COLO668 (cell line): ENCODE measurements at regions not wholly inside any gene's neighbourhood (a gene's known extent, or its start where the extent isn't known, plus 50 kb on each side); places are given as distances from the start of the nearest gene placed in this dataset.

Source experiments
- DNase-seq: peaks from one replicate; lab custom pipeline; 2025; ENCODE audit not compliant: unreplicated experiment; lab: John Stamatoyannopoulos, UW

GRCh38 chr2:239479471-239479870 is 78.7 kb upstream of the HDAC4 start:
- DNase-seq = no peak

GRCh38 chr2:239477591-239477990 is 76.8 kb upstream of the HDAC4 start:
- DNase-seq = no peak

DNA sequence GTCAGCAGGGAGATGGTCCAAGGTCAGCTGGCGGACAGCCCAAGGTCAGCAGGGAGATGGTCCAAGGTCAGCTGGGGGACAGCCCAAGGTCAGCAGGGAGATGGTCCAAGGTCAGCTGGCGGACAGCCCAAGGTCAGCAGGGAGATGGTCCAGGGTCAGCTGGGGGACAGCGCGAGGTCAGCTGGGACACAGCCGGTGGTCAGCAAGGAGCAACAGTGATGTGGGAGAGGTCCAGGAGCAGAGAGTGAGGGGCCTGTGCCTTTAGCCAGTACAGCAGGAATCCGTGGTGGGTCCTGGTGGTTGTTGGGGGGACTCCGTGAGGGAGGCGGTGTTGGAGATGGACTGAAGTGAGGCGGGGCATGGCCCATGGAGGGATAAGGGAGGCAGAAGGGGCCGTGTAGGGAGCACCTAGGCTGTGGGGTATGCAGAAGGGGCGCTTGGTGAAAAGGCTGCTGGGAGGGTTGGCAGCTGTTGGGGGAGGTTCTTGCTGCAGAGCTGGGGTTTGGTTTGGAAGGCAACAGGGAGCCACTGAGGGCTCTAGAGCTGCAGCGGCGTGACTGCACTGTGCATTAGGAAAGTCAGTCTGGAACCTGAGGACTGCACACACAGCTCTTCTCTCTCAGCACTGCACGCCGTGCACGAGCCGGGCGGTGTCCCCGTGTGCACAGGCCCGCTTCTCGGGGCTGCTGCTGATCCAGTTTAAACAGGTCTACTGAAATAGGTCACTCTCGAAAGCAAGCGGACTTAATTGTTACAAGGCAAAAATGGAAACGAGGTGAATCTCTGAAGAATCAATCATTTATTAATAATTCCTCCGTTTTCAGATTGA is 76.2 kb upstream of the HDAC4 start:
- DNase-seq = no peak

DNA sequence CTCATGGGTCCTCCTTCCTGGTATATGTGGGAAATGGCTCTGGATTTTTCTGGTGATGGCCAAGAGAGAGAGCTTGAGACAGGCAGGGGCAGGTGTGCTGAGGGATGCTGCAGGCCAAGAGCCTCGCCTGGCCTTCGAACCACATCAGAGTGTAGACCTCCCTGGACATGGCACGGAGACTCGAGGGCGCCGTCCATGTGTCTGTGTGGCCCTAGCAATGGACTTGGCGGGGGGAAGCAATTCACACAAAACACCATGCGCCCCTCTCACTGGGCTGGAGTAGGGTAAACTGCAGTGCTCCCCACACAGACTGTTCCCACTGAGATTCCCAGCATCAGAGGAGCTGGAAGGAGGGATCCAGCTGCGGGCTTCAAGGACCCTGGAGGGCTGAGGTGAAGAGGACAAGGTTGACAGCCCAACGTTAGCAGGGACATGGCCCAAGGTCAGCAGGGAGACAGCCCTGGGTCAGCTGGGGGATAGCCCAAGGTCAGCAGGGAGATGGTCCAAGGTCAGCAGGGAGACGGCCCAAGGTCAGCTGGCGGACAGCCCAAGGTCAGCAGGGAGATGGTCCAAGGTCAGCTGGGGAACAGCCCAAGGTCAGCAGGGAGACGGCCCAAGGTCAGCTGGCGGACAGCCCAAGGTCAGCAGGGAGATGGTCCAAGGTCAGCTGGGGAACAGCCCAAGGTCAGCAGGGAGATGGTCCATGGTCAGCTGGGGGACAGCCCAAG is 75.4 kb upstream of the HDAC4 start:
- DNase-seq = no peak

DNA sequence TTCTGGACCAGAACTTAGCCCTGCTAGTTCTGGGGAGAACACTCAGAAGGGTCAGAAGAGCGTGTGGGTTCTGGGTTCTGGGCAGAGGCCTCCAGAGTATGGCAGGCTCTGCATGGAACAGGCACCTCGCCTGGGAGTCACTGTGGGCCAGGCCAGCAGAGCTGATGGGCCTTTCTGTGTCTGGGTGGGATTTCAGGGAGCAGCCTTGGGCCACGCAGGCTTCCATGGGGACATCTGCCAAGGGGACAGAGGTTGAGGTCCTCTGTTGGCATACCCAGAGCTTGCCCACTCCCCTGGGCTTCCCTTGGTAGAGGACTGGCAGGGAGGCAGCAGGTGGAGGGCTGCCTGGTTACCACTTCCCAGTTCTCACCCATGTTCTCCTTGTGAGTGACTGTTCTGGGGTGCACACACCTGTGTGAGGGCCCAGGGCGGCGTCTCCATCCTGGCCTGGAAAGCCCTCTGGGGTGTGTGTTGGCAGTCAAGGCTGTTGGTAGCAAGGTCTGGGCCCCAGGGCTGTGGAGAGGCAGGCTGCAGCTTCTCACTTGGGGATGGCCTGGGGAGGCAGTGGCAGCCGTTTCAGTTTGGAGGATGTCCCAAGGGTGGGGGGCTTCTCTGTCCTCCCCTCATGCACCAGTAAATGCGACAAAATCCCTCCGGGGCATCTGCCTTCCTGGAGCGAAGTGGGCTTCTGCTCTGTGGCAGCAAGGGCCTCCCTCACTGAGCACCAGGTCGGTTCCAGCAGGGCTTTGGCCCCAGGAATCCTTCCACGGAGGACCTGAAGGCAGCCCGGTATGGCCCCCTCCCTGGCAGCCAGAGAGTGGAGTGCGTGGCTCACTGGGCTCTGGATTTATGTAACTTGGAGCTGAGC is 74.6 kb upstream of the HDAC4 start:
- no peak for DNase-seq

- no peak for DNase-seq
Measured at GRCh38 chr2:239473211-239473805, 72.5 kb upstream of the HDAC4 start.

DNA sequence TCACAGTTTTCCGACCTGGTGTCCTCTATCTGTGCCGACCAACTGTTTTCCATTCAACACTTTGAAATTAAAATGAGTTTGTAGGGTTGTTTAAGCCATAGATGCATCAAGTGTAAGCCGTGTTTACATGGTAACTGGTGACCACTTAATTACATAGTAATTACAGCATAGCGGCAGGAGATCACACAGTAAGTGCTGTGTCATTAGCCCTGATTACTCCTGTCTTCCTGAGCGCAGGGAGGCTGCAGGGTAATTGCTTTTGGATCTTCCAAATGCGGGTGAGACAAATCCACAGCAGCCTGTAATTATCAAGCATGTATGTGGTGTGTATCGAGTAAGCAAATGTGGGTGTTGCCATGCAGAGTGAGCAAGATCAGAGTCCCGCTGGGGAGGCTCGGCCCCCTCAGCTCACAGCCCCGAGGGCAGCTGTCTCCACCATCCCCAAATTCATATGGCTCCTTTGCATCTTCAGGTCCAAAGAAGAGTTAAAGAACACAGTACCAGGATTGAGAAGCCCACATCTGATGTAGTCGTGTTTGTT is 71.5 kb upstream of the HDAC4 start:
- no peak for DNase-seq

- no peak for DNase-seq
Measured at GRCh38 chr2:239471011-239471792, 70.4 kb upstream of the HDAC4 start.

- DNase-seq = no peak
Measured at GRCh38 chr2:239470151-239470900, 69.5 kb upstream of the HDAC4 start.

- DNase-seq = no peak
Measured at GRCh38 chr2:239469106-239469960, 68.5 kb upstream of the HDAC4 start.

GRCh38 chr2:239468491-239469105 is 67.8 kb upstream of the HDAC4 start:
- no peak for DNase-seq

DNA sequence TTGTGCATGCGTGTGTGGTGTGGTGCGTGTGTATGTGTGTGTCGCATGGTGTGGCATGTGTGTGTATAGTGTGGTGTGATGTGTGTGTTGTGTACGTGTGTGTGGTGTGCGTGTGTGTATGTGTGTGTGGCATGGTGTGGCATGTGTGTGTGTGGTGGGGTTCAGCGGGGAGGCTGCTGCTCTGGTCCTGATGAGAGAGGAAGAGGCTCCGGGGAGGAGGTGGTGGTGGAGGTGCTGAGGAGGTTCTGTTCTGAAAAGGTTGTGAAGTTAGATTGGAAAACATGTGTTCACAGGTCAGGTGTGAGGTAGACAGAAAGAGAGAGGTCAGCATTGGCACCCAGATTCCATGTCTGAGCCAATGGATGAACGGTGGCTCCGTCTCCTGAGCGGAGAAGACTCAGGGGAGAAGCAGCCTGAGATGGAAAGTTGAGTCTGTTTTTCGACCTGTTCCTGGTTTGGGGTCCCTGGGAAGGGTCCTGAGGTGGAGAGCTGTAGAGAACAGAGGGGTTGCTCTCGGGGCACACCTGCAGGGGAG is 67.2 kb upstream of the HDAC4 start:
- no peak for DNase-seq

DNA sequence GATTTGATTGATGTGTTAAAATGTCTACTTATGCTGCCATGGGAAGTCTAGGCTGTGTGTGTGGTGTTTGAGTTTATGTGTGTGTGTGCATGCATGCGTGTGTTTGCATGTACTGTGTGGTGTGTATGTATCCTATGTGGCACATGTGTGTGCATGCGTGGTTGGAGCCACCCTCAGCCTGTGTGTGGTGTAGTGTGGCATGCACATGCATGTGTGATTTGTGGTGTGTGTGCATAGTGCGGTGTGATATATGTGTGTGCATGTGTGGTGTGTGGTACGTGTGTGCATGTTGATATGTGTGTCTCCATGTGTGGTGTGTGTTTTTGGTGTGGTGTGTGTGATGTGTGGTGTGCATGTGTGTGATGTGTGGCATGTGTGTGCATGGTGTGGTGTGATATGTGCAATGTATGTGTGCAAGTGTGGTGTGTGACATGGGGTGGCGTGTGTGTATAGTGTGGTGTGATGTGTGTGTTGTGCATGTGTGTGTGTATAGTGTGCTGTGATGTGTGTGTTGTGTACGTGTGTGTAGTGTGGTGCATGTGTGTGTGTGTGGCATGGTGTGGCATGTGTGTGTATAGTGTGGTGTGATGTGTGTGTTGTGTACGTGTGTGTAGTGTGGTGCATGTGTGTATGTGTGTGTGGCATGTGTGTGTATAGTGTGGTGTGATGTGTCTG is 66.6 kb upstream of the HDAC4 start:
- no peak for DNase-seq

- DNase-seq = no peak
Measured at GRCh38 chr2:239466755-239467271, 66.0 kb upstream of the HDAC4 start.

DNA sequence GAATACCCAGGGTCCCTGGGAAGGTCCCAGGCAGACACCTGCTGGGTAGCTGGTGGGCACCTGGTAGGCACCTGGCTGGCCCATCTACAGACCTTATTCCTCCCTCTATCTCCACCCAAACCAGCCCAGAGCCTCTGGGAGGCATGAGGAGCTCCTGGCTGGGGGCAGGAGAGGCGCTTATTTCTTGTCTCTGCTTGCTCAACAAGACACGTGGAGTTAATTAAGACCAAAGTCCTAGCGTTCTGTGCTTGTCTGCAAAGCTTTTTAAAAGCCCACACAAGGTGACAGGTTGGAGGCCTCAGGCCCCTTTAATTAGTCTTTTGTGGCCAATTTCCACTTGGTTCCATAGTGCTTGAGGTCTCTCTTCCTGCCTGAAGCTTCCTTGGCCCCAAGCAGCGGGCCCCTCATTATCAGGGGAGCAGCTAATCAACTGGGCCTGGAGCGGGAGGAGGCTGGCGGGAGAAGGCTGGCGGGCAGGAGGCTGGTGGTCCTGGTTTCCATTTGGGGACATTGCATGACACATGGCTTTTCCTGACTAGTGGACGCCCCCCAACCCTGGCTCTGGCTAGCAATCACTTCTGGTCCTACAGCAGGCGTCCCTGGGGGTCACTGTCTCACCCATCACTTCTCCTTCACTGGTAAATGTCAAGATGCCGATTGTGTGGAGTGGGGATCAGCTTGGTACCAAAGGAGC is 65.4 kb upstream of the HDAC4 start:
- no peak for DNase-seq
